H1 (cell line): ENCODE measurements at regions not wholly inside any gene's neighbourhood (a gene's known extent, or its start where the extent isn't known, plus 50 kb on each side); places are given as distances from the start of the nearest gene placed in this dataset.

Experiments
- CTCF ChIP-seq, 3 experiments: IDR thresholded peaks; 1 replicate in 2 of 3; 2 replicates in 1 of 3; pipeline versions ENCODE4 v1.5.1 to v1.6.1; 2011; ENCODE audit warnings: low read length in 3 of 3, mild to moderate bottlenecking in 3 of 3, inconsistent platforms in 2 of 3, low read depth in 1 of 3, moderate library complexity in 1 of 3; ENCODE audit not compliant: insufficient read depth in 1 of 3; ENCODE audit errors: control extremely low read depth in 1 of 3
- EZH2 ChIP-seq: fragments of 200-600 bp; sonication (generic); IDR thresholded peaks from 2 replicates; pipeline ENCODE4 v1.7.1; 2012; ENCODE audit warnings: low read depth, mild to moderate bottlenecking, moderate library complexity, low read length, inconsistent platforms; ENCODE audit not compliant: severe bottlenecking

GRCh38 chr13:71261256-71261655 lies 605.7 kb downstream of the DACH1 start:
- TF ChIP-seq CTCF (IDR thresholded peaks at IDR 0.05; ENCODE audit: control extremely low read depth in 1 of 3, insufficient read depth in 1 of 3, low read depth in 1 of 3, low read length in 3 of 3) (no peak), EZH2 (no peak)
